Calu3 (cell line): ENCODE measurements at regions not wholly inside any gene's neighbourhood (a gene's known extent, or its start where the extent isn't known, plus 50 kb on each side); places are given as distances from the start of the nearest gene placed in this dataset.

Experiments
- BruUV-seq: library from RNA; stranded (reverse); fragments of 400-500 nt; replicated peaks from 2 replicates; lab custom pipeline; 2021; lab: Mats Ljungman, UMichigan
- CTCF ChIA-PET: fragments of 300-600 bp; sonication (Branson Sonifier 250); formaldehyde crosslinking; loops from one replicate; lab custom pipeline; 2022; ENCODE audit warnings: antibody characterized with exemption; lab: Charles Lee
- DNase-seq: peaks from one replicate; pipeline ENCODE4 v3.0.0; 2022
- H3K27ac Mint-ChIP-seq: one replicate; pipeline ENCODE4 v1.8.0; 2022; ENCODE audit warnings: mixed read lengths; ENCODE audit not compliant: unreplicated experiment
- H3K27me3 Mint-ChIP-seq: one replicate; pipeline ENCODE4 v1.8.0; 2022; ENCODE audit warnings: mixed read lengths; ENCODE audit not compliant: unreplicated experiment
- H3K36me3 Mint-ChIP-seq: one replicate; pipeline ENCODE4 v1.8.0; 2022; ENCODE audit warnings: mild to moderate bottlenecking, moderate library complexity, mixed read lengths; ENCODE audit not compliant: insufficient read depth, unreplicated experiment
- H3K4me1 Mint-ChIP-seq: one replicate; pipeline ENCODE4 v1.8.0; 2022; ENCODE audit warnings: mild to moderate bottlenecking, low read depth, mixed read lengths; ENCODE audit not compliant: unreplicated experiment
- H3K4me3 Mint-ChIP-seq: one replicate; pipeline ENCODE4 v1.8.0; 2022; ENCODE audit warnings: mild to moderate bottlenecking, low read depth, moderate library complexity, mixed read lengths; ENCODE audit not compliant: unreplicated experiment
- H3K9me3 Mint-ChIP-seq: one replicate; pipeline ENCODE4 v1.8.0; 2022; ENCODE audit warnings: low read depth, mixed read lengths; ENCODE audit not compliant: unreplicated experiment
- CTCF ChIP-seq: fragments of 200-600 bp; IDR thresholded peaks from one replicate; pipeline ENCODE4 v1.8.0; 2022; ENCODE audit warnings: antibody characterized with exemption; ENCODE audit not compliant: unreplicated experiment
- intact Hi-C: fragments of 100-400 bp; cut with micrococcal nuclease; formaldehyde crosslinking; loops from one replicate; pipeline ENCODE4 v1.10.0; 2022; ENCODE audit not compliant: unreplicated experiment

GRCh38 chr13:100809856-100810255, 135.3 kb upstream of the TMTC4 start:
- Mint-ChIP-seq H3K4me3 (no peak overlapping the region), H3K27me3 (no peaks in the 10 kb centered on the region), H3K36me3 (no peaks in the 10 kb centered on the region), H3K4me1 (no peaks in the 10 kb centered on the region), H3K27ac (no peak overlapping the region), H3K9me3 (no peaks in the 10 kb centered on the region)
- no peak for TF ChIP-seq CTCF
- DNase-seq, result no peak
- BruUV-seq, result no TSS peak
- CTCF ChIA-PET, result no interaction called here
- intact Hi-C loops, result no loop called here

DNA sequence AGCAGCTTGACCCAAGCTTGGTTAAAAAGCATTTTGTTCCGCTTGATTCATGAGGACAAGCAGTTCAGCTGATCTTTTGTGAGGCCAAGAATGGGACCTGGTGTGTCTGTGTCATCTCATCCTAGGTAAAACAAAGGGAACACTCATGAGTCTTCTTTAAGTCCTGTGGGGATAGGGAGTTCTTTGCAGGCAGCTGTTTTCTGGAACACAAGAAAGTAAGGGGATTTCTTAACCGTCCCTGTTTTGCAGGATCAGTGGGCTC, 134.5 kb upstream of the TMTC4 start:
- no peaks in the 10 kb centered on the region for H3K27me3 Mint-ChIP-seq
- no peak overlapping the region for H3K27ac Mint-ChIP-seq
- no peaks in the 10 kb centered on the region for H3K36me3 Mint-ChIP-seq
- no peak for DNase-seq
- no peak overlapping the region for H3K4me3 Mint-ChIP-seq
- CTCF ChIA-PET, result no interaction called here
- H3K9me3 Mint-ChIP-seq, result no peaks in the 10 kb centered on the region
- intact Hi-C loops, result no loop called here
- H3K4me1 Mint-ChIP-seq, result no peaks in the 10 kb centered on the region
- TF ChIP-seq CTCF, result no peak
- BruUV-seq, result no TSS peak

DNA sequence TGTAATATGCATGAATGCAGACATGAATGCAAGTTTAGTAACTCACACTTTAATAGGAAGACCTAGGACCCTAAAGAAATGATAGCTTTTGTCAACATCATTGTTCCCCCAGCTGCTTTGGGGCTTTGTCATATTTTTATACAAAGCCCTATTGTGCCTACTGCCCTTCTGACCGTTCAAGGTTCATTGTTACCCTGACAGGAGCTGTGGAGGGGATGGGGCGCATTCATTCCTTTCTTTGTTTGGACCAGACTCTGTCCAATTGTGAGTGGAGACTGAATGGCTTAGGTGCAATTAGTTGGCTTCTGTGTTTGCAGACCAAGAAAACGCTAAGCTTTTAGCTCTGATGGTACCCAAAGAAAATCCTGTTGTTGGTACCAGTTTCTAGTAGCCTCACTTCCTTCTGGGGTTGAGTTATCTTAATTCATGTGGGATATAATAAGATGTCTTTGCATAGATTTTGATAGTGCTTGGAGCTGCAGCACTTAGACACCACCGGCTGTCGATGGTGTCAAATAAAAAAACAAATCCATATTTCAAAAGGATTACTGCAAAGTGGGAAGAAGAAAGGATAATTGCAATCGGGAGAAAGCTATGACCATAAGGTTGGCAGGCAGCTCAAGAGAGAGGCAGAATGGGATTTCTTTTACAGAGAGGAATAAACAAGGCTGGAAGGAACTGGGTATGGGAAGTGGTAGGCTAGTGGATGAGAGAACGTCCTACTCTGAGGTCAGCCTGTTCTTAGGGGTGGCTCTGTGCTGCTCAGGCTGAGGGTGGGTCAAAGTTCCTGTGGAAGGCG, 133.9 kb upstream of the TMTC4 start:
- TF ChIP-seq CTCF, result no peak
- CTCF ChIA-PET, result no interaction called here
- DNase-seq, result no peak
- intact Hi-C loops, result no loop called here
- BruUV-seq, result no TSS peak
- no peaks in the 10 kb centered on the region for H3K4me1 Mint-ChIP-seq
- H3K36me3 Mint-ChIP-seq, result no peaks in the 10 kb centered on the region
- no peak overlapping the region for H3K4me3 Mint-ChIP-seq
- no peak overlapping the region for H3K27ac Mint-ChIP-seq
- no peaks in the 10 kb centered on the region for H3K27me3 Mint-ChIP-seq
- no peaks in the 10 kb centered on the region for H3K9me3 Mint-ChIP-seq

- BruUV-seq, result no TSS peak
- no peak for TF ChIP-seq CTCF
- CTCF ChIA-PET, result no interaction called here
- no peaks in the 10 kb centered on the region for H3K4me1 Mint-ChIP-seq
- H3K4me3 Mint-ChIP-seq, result no peak overlapping the region
- H3K27me3 Mint-ChIP-seq, result no peaks in the 10 kb centered on the region
- no peak overlapping the region for H3K27ac Mint-ChIP-seq
- intact Hi-C loops, result no loop called here
- DNase-seq, result no peak
- H3K36me3 Mint-ChIP-seq, result no peaks in the 10 kb centered on the region
- H3K9me3 Mint-ChIP-seq, result no peaks in the 10 kb centered on the region
Measured at GRCh38 chr13:100803091-100803490, 128.5 kb upstream of the TMTC4 start.
